H9 (cell line): ENCODE measurements at regions not wholly inside any gene's neighbourhood (a gene's known extent, or its start where the extent isn't known, plus 50 kb on each side); places are given as distances from the start of the nearest gene placed in this dataset.

Experiments used
- DNase-seq: peaks from one replicate; pipeline ENCODE4 v3.0.0-alpha.2; 2017
- H2AFZ ChIP-seq: one replicate; pipeline ENCODE4 v1.6.1; 2013; ENCODE audit warnings: mild to moderate bottlenecking, low read length, control low read depth, moderate library complexity
- H2AK5ac ChIP-seq: 2 replicates; pipeline ENCODE4 v1.6.1; 2013; ENCODE audit warnings: low read length, control low read depth, mixed read lengths; ENCODE audit not compliant: insufficient read length
- H2BK120ac ChIP-seq: one replicate; pipeline ENCODE4 v1.6.1; 2013; ENCODE audit warnings: low read depth, mild to moderate bottlenecking, low read length, control low read depth, inconsistent platforms; ENCODE audit not compliant: poor library complexity, severe bottlenecking
- H2BK12ac ChIP-seq: 2 replicates; pipeline ENCODE4 v1.6.1; 2013; ENCODE audit warnings: low read length, control low read depth, mixed read lengths, low read depth; ENCODE audit not compliant: insufficient read length
- H2BK15ac ChIP-seq: 2 replicates; pipeline ENCODE4 v1.6.1; 2013; ENCODE audit warnings: low read depth, low read length, control low read depth
- H2BK20ac ChIP-seq: one replicate; pipeline ENCODE4 v1.6.1; 2013; ENCODE audit warnings: low read depth, mild to moderate bottlenecking, low read length, control low read depth, inconsistent platforms; ENCODE audit not compliant: poor library complexity, severe bottlenecking
- H2BK5ac ChIP-seq: 2 replicates; pipeline ENCODE4 v1.6.1; 2013; ENCODE audit warnings: low read length, control low read depth, mixed read lengths; ENCODE audit not compliant: insufficient read length
- H3K14ac ChIP-seq: 2 replicates; pipeline ENCODE4 v1.6.1; 2013; ENCODE audit warnings: low read length, control low read depth; ENCODE audit not compliant: insufficient read depth
- H3K18ac ChIP-seq: 2 replicates; pipeline ENCODE4 v1.6.1; 2013; ENCODE audit warnings: low read depth, mild to moderate bottlenecking, mixed read lengths, low read length, control low read depth; ENCODE audit not compliant: insufficient read length
- H3K23ac ChIP-seq: 2 replicates; pipeline ENCODE4 v1.6.1; 2013; ENCODE audit warnings: low read length, control low read depth, mixed read lengths, low read depth; ENCODE audit not compliant: insufficient read length
- H3K23me2 ChIP-seq: 2 replicates; pipeline ENCODE4 v1.6.1; 2013; ENCODE audit warnings: low read depth, mild to moderate bottlenecking, mixed read lengths, low read length, control low read depth; ENCODE audit not compliant: insufficient read length, poor library complexity, severe bottlenecking
- H3K27ac ChIP-seq: 2 replicates; pipeline ENCODE4 v1.5.1; 2013; ENCODE audit warnings: low read length, control low read depth, mixed read lengths, low read depth; ENCODE audit not compliant: insufficient read length
- H3K27me3 ChIP-seq: 2 replicates; pipeline ENCODE4 v1.6.1; 2013; ENCODE audit warnings: low read length, control low read depth, inconsistent platforms; ENCODE audit not compliant: insufficient read depth
- H3K4ac ChIP-seq: 2 replicates; pipeline ENCODE4 v1.6.1; 2013; ENCODE audit warnings: low read depth, mild to moderate bottlenecking, control low read depth, inconsistent platforms, low read length, moderate library complexity
- H3K4me1 ChIP-seq: 2 replicates; pipeline ENCODE4 v1.6.1; 2013; ENCODE audit warnings: low read length, control low read depth, inconsistent platforms; ENCODE audit not compliant: insufficient read depth
- H3K4me2 ChIP-seq: 2 replicates; pipeline ENCODE4 v1.6.1; 2013; ENCODE audit warnings: low read length, control low read depth, mixed read lengths; ENCODE audit not compliant: insufficient read length, insufficient read depth
- H3K56ac ChIP-seq: 2 replicates; pipeline ENCODE4 v1.6.1; 2013; ENCODE audit warnings: low read depth, mild to moderate bottlenecking, mixed read lengths, low read length, control low read depth; ENCODE audit not compliant: insufficient read length
- H3K79me1 ChIP-seq: 2 replicates; pipeline ENCODE4 v1.6.1; 2013; ENCODE audit warnings: low read depth, mild to moderate bottlenecking, moderate library complexity, low read length, control low read depth, inconsistent platforms; ENCODE audit not compliant: insufficient read depth, poor library complexity, severe bottlenecking
- H3K79me2 ChIP-seq: 2 replicates; pipeline ENCODE4 v1.6.1; 2013; ENCODE audit warnings: low read length, control low read depth, inconsistent platforms; ENCODE audit not compliant: insufficient read depth
- H3K9ac ChIP-seq: 2 replicates; pipeline ENCODE4 v1.6.1; 2013; ENCODE audit warnings: low read length, control low read depth, mixed read lengths; ENCODE audit not compliant: insufficient read length; ENCODE audit errors: extremely low read depth
- H3K9me3 ChIP-seq: one replicate; pipeline ENCODE4 v1.6.1; 2013; ENCODE audit warnings: low read depth, low read length, inconsistent platforms; ENCODE audit not compliant: control insufficient read depth
- H3T11ph ChIP-seq: one replicate; pipeline ENCODE4 v1.6.1; 2013; ENCODE audit warnings: mild to moderate bottlenecking, low read length, control low read depth, inconsistent platforms
- H4K20me1 ChIP-seq: one replicate; pipeline ENCODE4 v1.6.1; 2013; ENCODE audit not compliant: control insufficient read depth, insufficient read length, insufficient read depth
- H4K5ac ChIP-seq: 2 replicates; pipeline ENCODE4 v1.6.1; 2013; ENCODE audit warnings: low read depth, mild to moderate bottlenecking, mixed read lengths, low read length, control low read depth; ENCODE audit not compliant: insufficient read length
- H4K8ac ChIP-seq: replicated peaks from 2 replicates; pipeline ENCODE4 v1.6.1; 2013; ENCODE audit warnings: low read length, control low read depth, mixed read lengths, low read depth; ENCODE audit not compliant: insufficient read length
- H4K91ac ChIP-seq: 2 replicates; pipeline ENCODE4 v1.6.1; 2013; ENCODE audit warnings: low read depth, mild to moderate bottlenecking, moderate library complexity, mixed read lengths, low read length, control low read depth; ENCODE audit not compliant: insufficient read length
- H3K27ac Mint-ChIP-seq, 3 experiments: 2 replicates in 2 of 3; 3 replicates in 1 of 3; pipeline ENCODE4 v1.8.0; 2020 to 2021; ENCODE audit warnings: mixed read lengths in 3 of 3, mild to moderate bottlenecking in 1 of 3, moderate library complexity in 1 of 3
- H3K27me3 Mint-ChIP-seq: 2 replicates; pipeline ENCODE4 v1.8.0; 2021; ENCODE audit warnings: low read depth, mild to moderate bottlenecking, moderate library complexity, mixed read lengths
- H3K36me3 Mint-ChIP-seq, 3 experiments: 2 replicates in 2 of 3; 3 replicates in 1 of 3; pipeline ENCODE4 v1.8.0; 2020 to 2021; ENCODE audit warnings: low read depth in 3 of 3, mixed read lengths in 3 of 3; ENCODE audit not compliant: insufficient read depth in 1 of 3
- H3K4me1 Mint-ChIP-seq, 2 experiments: 2 replicates each; pipeline ENCODE4 v1.8.0; 2020; ENCODE audit warnings: mixed read lengths in 2 of 2
- H3K4me3 Mint-ChIP-seq, 2 experiments: 2 replicates in 1 of 2; 3 replicates in 1 of 2; pipeline ENCODE4 v1.8.0; 2020 to 2021; ENCODE audit warnings: mild to moderate bottlenecking in 2 of 2, mixed read lengths in 2 of 2, moderate library complexity in 1 of 2
- H3K9me3 Mint-ChIP-seq, 2 experiments: 2 replicates in 1 of 2; 3 replicates in 1 of 2; pipeline ENCODE4 v1.8.0; 2020; ENCODE audit warnings: mild to moderate bottlenecking in 2 of 2, mixed read lengths in 2 of 2, moderate library complexity in 1 of 2
- CTCF ChIP-seq: fragments of 200-600 bp; sonication (generic); conservative IDR thresholded peaks from 3 replicates; pipeline ENCODE4 v1.8.0; 2021; ENCODE audit warnings: antibody characterized with exemption, mild to moderate bottlenecking
- WGBS: extraction: QIAGEN DNeasy Blood & Tissue Kit; methylation state at CpG from one replicate; pipeline ENCODE4 v1.1.7; 2013; ENCODE audit warnings: missing lambda C conversion rate, low lambda C conversion rate, mixed read lengths; ENCODE audit not compliant: insufficient read length; ENCODE audit errors: extremely low coverage; 5-methylcytosine and 5-hydroxymethylcytosine counted together

GRCh38 chr12:75850721-75851462 lies 180.7 kb downstream of the PHLDA1 start:
- Histone ChIP-seq H3K27me3 (no peaks in the 10 kb centered on the region), H2BK20ac (no peak overlapping the region), H3K4ac (no peak overlapping the region), H4K5ac (no peak overlapping the region), H2BK12ac (no peak overlapping the region), H3K23ac (peak overlapping the region; percentile 34), H4K91ac (no peak overlapping the region), H4K8ac (no peak overlapping the region), H2BK5ac (no peak overlapping the region), H3K18ac (no peak overlapping the region), H2BK120ac (no peak overlapping the region), H3K9ac (no peak overlapping the region), H2AFZ (no peak overlapping the region), H3K79me2 (no peaks in the 10 kb centered on the region), H2BK15ac (no peak overlapping the region), H3K27ac (no peak overlapping the region), H3K4me2 (no peak overlapping the region), H3K79me1 (no peaks in the 10 kb centered on the region), H3K14ac (0 out of 2 replicates have a peak overlapping the region, but pooled peaks have one; percentile 44), H2AK5ac (no peak overlapping the region), H4K20me1 (no peaks in the 10 kb centered on the region), H3K9me3 (no peaks in the 10 kb centered on the region), H3K23me2 (no peaks in the 10 kb centered on the region), H3K4me1 (peaks cover 3% of the 10 kb centered on the region; the same call in 1 of the 2 replicates), H3K56ac (no peak overlapping the region), H3T11ph (no peak overlapping the region)
- H3K4me1 Mint-ChIP-seq, result peaks cover 11 to 26% of the 10 kb centered on the region in 2 experiments
- H3K4me3 Mint-ChIP-seq, result no peak overlapping the region
- peaks cover 0 to 7% of the 10 kb centered on the region in 2 experiments; a peak in 2 of 5 replicates for H3K9me3 Mint-ChIP-seq
- no CpG with 5 or more reads among the region's 4 CpGs for WGBS
- H3K27ac Mint-ChIP-seq, result peak overlapping the region in 1 of 3 experiments; percentile 82; a peak in 3 of 7 replicates
- no peak for DNase-seq
- H3K27me3 Mint-ChIP-seq, result no peaks in the 10 kb centered on the region
- H3K36me3 Mint-ChIP-seq, result peaks cover 0 to 7% (median 2%) of the 10 kb centered on the region in 3 experiments; a peak in 5 of 7 replicates
- no peak for TF ChIP-seq CTCF
